H1 (cell line): ENCODE measurements at regions not wholly inside any gene's neighbourhood (a gene's known extent, or its start where the extent isn't known, plus 50 kb on each side); places are given as distances from the start of the nearest gene placed in this dataset.

ENCODE experiments used
- CTCF ChIA-PET: fragments of 300-600 bp; sonication (Branson Sonifier 250); formaldehyde crosslinking; loops from one replicate; lab custom pipeline; 2021; ENCODE audit not compliant: partially characterized antibody; lab: Charles Lee
- POLR2A ChIA-PET: fragments of 300-600 bp; sonication (Branson Sonifier 250); formaldehyde crosslinking; loops from one replicate; lab custom pipeline; 2021; ENCODE audit warnings: inconsistent platforms; ENCODE audit not compliant: partially characterized antibody; lab: Charles Lee
- DNase-seq, 2 experiments: peaks; one replicate each; pipeline versions ENCODE4 v3.0.0 to v3.0.0-alpha.2; 2010 to 2022; ENCODE audit warnings: low spot score in 2 of 2, low read depth in 1 of 2, mixed read lengths in 1 of 2
- FAIRE-seq: peaks from 2 replicates; lab custom pipeline; 2011; peaks lifted over from hg19 to GRCh38; lab: Jason Lieb, UNC
- H2AFZ ChIP-seq: 2 replicates; pipeline ENCODE4 v1.8.1; 2012; ENCODE audit warnings: low read length, inconsistent platforms
- H2AK5ac ChIP-seq: 2 replicates; pipeline ENCODE4 v1.6.1; 2013; ENCODE audit warnings: low read depth, low read length
- H2BK120ac ChIP-seq: replicated peaks from 2 replicates; pipeline ENCODE3; 2013; ENCODE audit warnings: low read depth, low read length, inconsistent platforms
- H2BK12ac ChIP-seq: 2 replicates; pipeline ENCODE4 v1.6.1; 2013; ENCODE audit warnings: low read depth, low read length
- H2BK15ac ChIP-seq: 2 replicates; pipeline ENCODE4 v1.6.1; 2013; ENCODE audit warnings: low read length
- H2BK20ac ChIP-seq: 2 replicates; pipeline ENCODE4 v1.6.1; 2013; ENCODE audit warnings: low read length
- H2BK5ac ChIP-seq: 2 replicates; pipeline ENCODE4 v1.6.1; 2013; ENCODE audit warnings: low read depth, low read length
- H3K14ac ChIP-seq: 2 replicates; pipeline ENCODE4 v1.6.1; 2013; ENCODE audit warnings: inconsistent platforms; ENCODE audit not compliant: insufficient read length
- H3K18ac ChIP-seq: 2 replicates; pipeline ENCODE4 v1.6.1; 2013; ENCODE audit warnings: low read length; ENCODE audit errors: extremely low read depth
- H3K23ac ChIP-seq: 2 replicates; pipeline ENCODE4 v1.6.1; 2013; ENCODE audit warnings: inconsistent platforms; ENCODE audit not compliant: insufficient read length
- H3K23me2 ChIP-seq: 2 replicates; pipeline ENCODE4 v1.6.1; 2013; ENCODE audit warnings: low read depth, low read length
- H3K27ac ChIP-seq: 2 replicates; pipeline ENCODE4 v1.6.1; 2011; ENCODE audit warnings: low read depth, low read length, inconsistent platforms
- H3K27me3 ChIP-seq, 4 experiments: replicated peaks in 1 of 4; 1 replicate in 1 of 4; 2 replicates in 3 of 4; pipeline versions ENCODE4 v1.6.1 to v1.8.1; 2011 to 2013; ENCODE audit warnings: low read length in 3 of 4, mild to moderate bottlenecking in 3 of 4, inconsistent platforms in 2 of 4, mixed read lengths in 2 of 4, moderate library complexity in 1 of 4; ENCODE audit not compliant: control insufficient read depth in 3 of 4, insufficient read depth in 3 of 4; ENCODE audit errors: extremely low read depth in 1 of 4
- H3K36me3 ChIP-seq, 4 experiments: 2 replicates each; pipeline versions ENCODE4 v1.6.1 to v1.8.1; 2011 to 2013; ENCODE audit warnings: mild to moderate bottlenecking in 4 of 4, low read length in 3 of 4, moderate library complexity in 2 of 4, control low read depth in 1 of 4, inconsistent platforms in 1 of 4; ENCODE audit not compliant: insufficient read depth in 4 of 4, control insufficient read depth in 2 of 4
- H3K4ac ChIP-seq: replicated peaks from 2 replicates; pipeline ENCODE3; 2013; ENCODE audit warnings: low read length, low read depth, mixed read lengths, inconsistent platforms; ENCODE audit not compliant: insufficient read length
- H3K4me1 ChIP-seq, 4 experiments: replicated peaks in 1 of 4; 1 replicate in 1 of 4; 2 replicates in 3 of 4; pipeline versions ENCODE4 v1.6.1 to v1.8.1; 2011 to 2013; ENCODE audit warnings: low read length in 3 of 4, inconsistent platforms in 2 of 4, mixed read lengths in 1 of 4; ENCODE audit not compliant: insufficient read depth in 4 of 4, control insufficient read depth in 3 of 4
- H3K4me2 ChIP-seq, 2 experiments: 2 replicates each; pipeline versions ENCODE4 v1.6.1 to v1.8.1; 2011 to 2013; ENCODE audit warnings: low read depth in 2 of 2, low read length in 2 of 2, control low read depth in 1 of 2, inconsistent platforms in 1 of 2, mild to moderate bottlenecking in 1 of 2; ENCODE audit not compliant: insufficient read depth in 1 of 2
- H3K4me3 ChIP-seq, 4 experiments: fragments of 200-600, 300-600 bp in 1 of 4; sonication (generic), shearing (Covaris generic), sonication (Bioruptor Twin) in 1 of 4; 2 replicates each; pipeline versions ENCODE4 v1.5.1 to v1.8.1; 2011 to 2016; ENCODE audit warnings: low read length in 4 of 4, low read depth in 3 of 4, control low read depth in 2 of 4, inconsistent platforms in 2 of 4, mild to moderate bottlenecking in 2 of 4, mixed read lengths in 1 of 4, moderate library complexity in 1 of 4; ENCODE audit not compliant: insufficient read depth in 2 of 4; ENCODE audit errors: extremely low read depth in 1 of 4
- H3K56ac ChIP-seq: replicated peaks from 2 replicates; pipeline ENCODE3; 2013; ENCODE audit warnings: low read depth, mild to moderate bottlenecking, mixed read lengths, low read length, inconsistent platforms; ENCODE audit not compliant: insufficient read length
- H3K79me1 ChIP-seq: 2 replicates; pipeline ENCODE4 v1.6.1; 2013; ENCODE audit warnings: low read depth, low read length, control low read depth
- H3K79me2 ChIP-seq, 2 experiments: 2 replicates each; pipeline versions ENCODE4 v1.6.1 to v1.8.1; 2012 to 2013; ENCODE audit warnings: low read length in 2 of 2, mild to moderate bottlenecking in 2 of 2, inconsistent platforms in 1 of 2; ENCODE audit not compliant: insufficient read depth in 2 of 2, control insufficient read depth in 1 of 2
- H3K9ac ChIP-seq, 4 experiments: replicated peaks in 1 of 4; 1 replicate in 1 of 4; 2 replicates in 3 of 4; pipeline versions ENCODE4 v1.6.1 to v1.8.1; 2011 to 2013; ENCODE audit warnings: low read depth in 3 of 4, low read length in 3 of 4, control low read depth in 2 of 4, mild to moderate bottlenecking in 2 of 4, moderate library complexity in 2 of 4, inconsistent platforms in 1 of 4; ENCODE audit errors: extremely low read depth in 1 of 4
- H3K9me3 ChIP-seq, 2 experiments: 2 replicates each; pipeline versions ENCODE4 v1.6.1 to v1.8.1; 2012 to 2013; ENCODE audit warnings: mild to moderate bottlenecking in 2 of 2, moderate library complexity in 2 of 2, control low read depth in 1 of 2, inconsistent platforms in 1 of 2, low read depth in 1 of 2, low read length in 1 of 2, mixed read lengths in 1 of 2; ENCODE audit not compliant: insufficient read depth in 2 of 2
- H4K20me1 ChIP-seq, 2 experiments: replicated peaks in 1 of 2; 2 replicates each; pipeline versions ENCODE3 to v1.8.1; 2011 to 2013; ENCODE audit warnings: inconsistent platforms in 2 of 2, low read length in 2 of 2, mild to moderate bottlenecking in 1 of 2; ENCODE audit not compliant: insufficient read depth in 2 of 2, control insufficient read depth in 1 of 2
- H4K5ac ChIP-seq: 2 replicates; pipeline ENCODE4 v1.6.1; 2013; ENCODE audit warnings: low read length, low read depth, mixed read lengths, inconsistent platforms; ENCODE audit not compliant: insufficient read length
- H4K8ac ChIP-seq: 2 replicates; pipeline ENCODE4 v1.8.0; 2013; ENCODE audit warnings: mild to moderate bottlenecking, moderate library complexity, low read length, inconsistent platforms; ENCODE audit not compliant: insufficient read depth; ENCODE audit errors: extremely low read depth
- H4K91ac ChIP-seq: replicated peaks from 2 replicates; pipeline ENCODE3; 2013; ENCODE audit warnings: low read length, mixed read lengths, inconsistent platforms; ENCODE audit not compliant: insufficient read length
- POLR2A ChIP-seq, 2 experiments: IDR thresholded peaks; 1 replicate in 1 of 2; 2 replicates in 1 of 2; pipeline ENCODE4 v1.6.1; 2011; ENCODE audit warnings: low read depth in 2 of 2, low read length in 2 of 2, mild to moderate bottlenecking in 2 of 2; ENCODE audit errors: control extremely low read depth in 1 of 2
- WGBS, 2 experiments: shearing (Covaris generic) in 1 of 2; methylation state at CpG; one replicate each; pipeline versions ENCODE4 v1.1.6 to v1.1.7; 2013 to 2015; ENCODE audit warnings: low lambda C conversion rate in 2 of 2, mixed read lengths in 2 of 2, inconsistent platforms in 1 of 2, low coverage in 1 of 2, missing lambda C conversion rate in 1 of 2; ENCODE audit not compliant: insufficient replicate concordance in 2 of 2, insufficient coverage in 1 of 2, insufficient read length in 1 of 2; ENCODE audit errors: extremely low coverage in 1 of 2, missing lambda C conversion rate in 1 of 2; 5-methylcytosine and 5-hydroxymethylcytosine counted together

GRCh38 chr13:64912141-64912540 lies 2318.0 kb downstream of the PCDH9 start:
- Histone ChIP-seq H2BK12ac (no peak overlapping the region), H3K9me3 (no peaks in the 10 kb centered on the region; a peak in 1 of 4 replicates), H3K79me2 (no peaks in the 10 kb centered on the region), H3K4me2 (no peak overlapping the region), H2BK20ac (no peak overlapping the region), H2BK120ac (no peak overlapping the region), H3K36me3 (no peaks in the 10 kb centered on the region), H3K4ac (no peak overlapping the region), H4K20me1 (no peaks in the 10 kb centered on the region), H4K91ac (no peak overlapping the region), H3K56ac (no peak overlapping the region), H4K8ac (no peak overlapping the region), H3K23ac (no peak overlapping the region), H3K9ac (no peak overlapping the region), H3K27ac (no peak overlapping the region), H3K23me2 (no peaks in the 10 kb centered on the region), H3K4me3 (no peak overlapping the region), H2BK5ac (no peak overlapping the region), H3K18ac (no peak overlapping the region), H2BK15ac (no peak overlapping the region), H2AK5ac (no peak overlapping the region), H3K4me1 (no peaks in the 10 kb centered on the region), H3K27me3 (no peaks in the 10 kb centered on the region), H3K14ac (no peak overlapping the region), H4K5ac (no peak overlapping the region), H3K79me1 (no peaks in the 10 kb centered on the region; the same call in 1 of the 2 replicates), H2AFZ (no peak overlapping the region)
- FAIRE-seq (no peak), DNase-seq (no peak)
- CTCF ChIA-PET = no interaction called here
- WGBS, 2 experiments = 52% methylated on average over 2 of the region's 2 CpGs; no CpG with 5 or more reads in 1 of the 2 experiments
- TF ChIP-seq POLR2A (IDR thresholded peaks at IDR 0.05; ENCODE audit: control extremely low read depth in 1 of 2, low read depth in 2 of 2, low read length in 2 of 2) = no peak
- POLR2A ChIA-PET = interaction anchor here (0.6 kb wide), 1 partner anchor 9 kb away, joined by 3 read pairs; no protein-coding TSS in a partner anchor
